GM23338 (cell line): ENCODE measurements at regions not wholly inside any gene's neighbourhood (a gene's known extent, or its start where the extent isn't known, plus 50 kb on each side); places are given as distances from the start of the nearest gene placed in this dataset.

Experiments
- ATAC-seq: fragments of 200-7000 bp; cut with Tn5 transposase; 3 replicates; pipeline ENCODE4 v1.9.1; 2020
- DNase-seq: peaks from one replicate; pipeline ENCODE4 v3.0.0-alpha.2; 2015; ENCODE audit warnings: low spot score
- H2AFZ ChIP-seq: fragments of 200-600 bp; sonication (generic); 2 replicates; pipeline ENCODE4 v1.8.0; 2016; ENCODE audit warnings: antibody characterized with exemption, mild to moderate bottlenecking, moderate library complexity
- H3F3A ChIP-seq: fragments of 200-600 bp; sonication (generic); replicated peaks from 2 replicates; pipeline ENCODE4 v1.8.0; 2017; ENCODE audit warnings: antibody characterized with exemption, mixed run types, low read depth
- H3K27ac ChIP-seq: fragments of 200-600 bp; sonication (generic); 2 replicates; pipeline ENCODE4 v1.6.1; 2016; ENCODE audit warnings: low read depth
- H3K27me3 ChIP-seq: fragments of 200-600 bp; sonication (generic); 2 replicates; pipeline ENCODE4 v1.8.0; 2016; ENCODE audit warnings: mild to moderate bottlenecking, mixed run types, moderate library complexity; ENCODE audit not compliant: insufficient read depth
- H3K36me3 ChIP-seq: fragments of 200-600 bp; sonication (generic); 2 replicates; pipeline ENCODE4 v1.8.0; 2016; ENCODE audit warnings: mild to moderate bottlenecking; ENCODE audit not compliant: insufficient read depth
- H3K4me1 ChIP-seq: fragments of 200-600 bp; sonication (generic); 2 replicates; pipeline ENCODE4 v1.8.0; 2016; ENCODE audit warnings: mild to moderate bottlenecking, moderate library complexity; ENCODE audit not compliant: insufficient read depth
- H3K4me2 ChIP-seq: fragments of 200-600 bp; sonication (generic); 2 replicates; pipeline ENCODE4 v1.7.1; 2017; ENCODE audit warnings: mixed run types
- H3K4me3 ChIP-seq: fragments of 200-600 bp; sonication (generic); 2 replicates; pipeline ENCODE4 v1.6.1; 2016; ENCODE audit warnings: mixed run types
- H3K79me2 ChIP-seq: fragments of 200-600 bp; sonication (generic); replicated peaks from 2 replicates; pipeline ENCODE4 v1.8.0; 2017; ENCODE audit warnings: mild to moderate bottlenecking; ENCODE audit not compliant: insufficient read depth
- H3K9me2 ChIP-seq: fragments of 200-600 bp; sonication (generic); 2 replicates; pipeline ENCODE4 v1.8.0; 2017; ENCODE audit not compliant: insufficient read depth
- H4K20me1 ChIP-seq: fragments of 200-600 bp; sonication (generic); replicated peaks from 2 replicates; pipeline ENCODE4 v1.8.0; 2017; ENCODE audit warnings: mild to moderate bottlenecking; ENCODE audit not compliant: insufficient read depth
- H3K27ac Mint-ChIP-seq: 2 replicates; pipeline ENCODE4 v1.8.0; 2020; ENCODE audit warnings: inconsistent platforms, mild to moderate bottlenecking, moderate library complexity, mixed read lengths
- H3K27me3 Mint-ChIP-seq: 3 replicates; pipeline ENCODE4 v1.8.0; 2022; ENCODE audit warnings: low read depth, mild to moderate bottlenecking, moderate library complexity, mixed read lengths, inconsistent platforms; ENCODE audit not compliant: insufficient read depth, poor library complexity
- H3K36me3 Mint-ChIP-seq: 3 replicates; pipeline ENCODE4 v1.8.0; 2021; ENCODE audit warnings: low read depth, mild to moderate bottlenecking, inconsistent platforms, moderate library complexity, mixed read lengths
- H3K4me1 Mint-ChIP-seq: 3 replicates; pipeline ENCODE4 v1.8.0; 2020; ENCODE audit warnings: mild to moderate bottlenecking, inconsistent platforms, mixed read lengths
- H3K4me3 Mint-ChIP-seq: 3 replicates; pipeline ENCODE4 v1.8.0; 2021; ENCODE audit warnings: moderate library complexity, mild to moderate bottlenecking, inconsistent platforms, mixed read lengths
- H3K9me3 Mint-ChIP-seq: 3 replicates; pipeline ENCODE4 v1.8.0; 2020; ENCODE audit warnings: moderate library complexity, mild to moderate bottlenecking, inconsistent platforms, mixed read lengths
- CREB1 ChIP-seq: fragments of 250-450 bp; sonication (Bioruptor Pico); IDR thresholded peaks from 2 replicates; pipeline ENCODE4 v1.5.0; 2020; ENCODE audit warnings: low read depth, mild to moderate bottlenecking, moderate library complexity
- EZH2 ChIP-seq: fragments of 200-600 bp; sonication (generic); IDR thresholded peaks from one replicate; pipeline ENCODE4 v1.8.0; 2017; ENCODE audit warnings: antibody characterized with exemption, mild to moderate bottlenecking, low read depth; ENCODE audit not compliant: unreplicated experiment
- EZH2phosphoT487 ChIP-seq: fragments of 200-600 bp; sonication (generic); IDR thresholded peaks from one replicate; pipeline ENCODE4 v1.8.1; 2018; ENCODE audit warnings: antibody characterized with exemption; ENCODE audit not compliant: unreplicated experiment
- JUNB ChIP-seq: IDR thresholded peaks from one replicate; pipeline ENCODE4 v1.6.1; 2016; ENCODE audit warnings: antibody characterized with exemption; ENCODE audit not compliant: unreplicated experiment
- NANOG ChIP-seq: IDR thresholded peaks from 2 replicates; pipeline ENCODE4 v1.6.1; 2016; ENCODE audit warnings: antibody characterized with exemption, borderline replicate concordance
- STAT1 ChIP-seq: IDR thresholded peaks from one replicate; pipeline ENCODE4 v1.6.1; 2016; ENCODE audit warnings: antibody characterized with exemption; ENCODE audit not compliant: unreplicated experiment
- ZNF114 ChIP-seq: fragments of 250-450 bp; sonication (Bioruptor Pico); IDR thresholded peaks from 2 replicates; pipeline ENCODE4 v1.5.0; 2020; ENCODE audit warnings: mild to moderate bottlenecking, moderate library complexity
- ZNF331 ChIP-seq: fragments of 250-450 bp; sonication (Bioruptor Pico); IDR thresholded peaks from 2 replicates; pipeline ENCODE4 v1.5.0; 2020; ENCODE audit warnings: low read depth, mild to moderate bottlenecking, moderate library complexity
- ZNF462 ChIP-seq: fragments of 250-450 bp; sonication (Bioruptor Pico); IDR thresholded peaks from 2 replicates; pipeline ENCODE4 v1.5.0; 2020; ENCODE audit warnings: mild to moderate bottlenecking, moderate library complexity

- Histone ChIP-seq H3K4me2 (no peak overlapping the region), H3F3A (no peaks in the 10 kb centered on the region), H2AFZ (no peak overlapping the region), H3K9me2 (no peaks in the 10 kb centered on the region), H3K4me1 (no peaks in the 10 kb centered on the region), H3K36me3 (no peaks in the 10 kb centered on the region), H3K4me3 (no peak overlapping the region), H4K20me1 (no peaks in the 10 kb centered on the region), H3K79me2 (no peaks in the 10 kb centered on the region), H3K27ac (no peak overlapping the region), H3K27me3 (no peaks in the 10 kb centered on the region)
- Mint-ChIP-seq H3K4me3 (no peak overlapping the region), H3K4me1 (peaks cover 5% of the 10 kb centered on the region), H3K27ac (no peak overlapping the region), H3K36me3 (no peaks in the 10 kb centered on the region), H3K27me3 (no peaks in the 10 kb centered on the region), H3K9me3 (no peaks in the 10 kb centered on the region)
- DNase-seq (no peak), ATAC-seq (no peak)
- no peak for TF ChIP-seq ZNF462 (CRISPR knock-in tag)
- TF ChIP-seq NANOG, result no peak
- no peak for TF ChIP-seq ZNF114
- no peak for TF ChIP-seq EZH2phosphoT487
- no peak for TF ChIP-seq CREB1
- no peak for TF ChIP-seq JUNB
Observed at GRCh38 chr4:131526686-131527085, 1622.4 kb upstream of the PCDH10 start.

GRCh38 chr4:131531087-131531486, 1618.0 kb upstream of the PCDH10 start:
- no peak overlapping the region for H3K27ac ChIP-seq
- peak overlapping the region; percentile 54; the same call in 1 of the 2 replicates for H2AFZ ChIP-seq
- DNase-seq (no peak), ATAC-seq (no peak)
- no peak overlapping the region for H3K27ac Mint-ChIP-seq
- no peak overlapping the region for H3K4me2 ChIP-seq
- no peaks in the 10 kb centered on the region for H3K79me2 ChIP-seq
- no peaks in the 10 kb centered on the region for H4K20me1 ChIP-seq
- H3K4me1 Mint-ChIP-seq, result peaks cover 5% of the 10 kb centered on the region
- H3K27me3 Mint-ChIP-seq, result no peaks in the 10 kb centered on the region
- no peak overlapping the region for H3K4me3 ChIP-seq
- no peak overlapping the region for H3K4me3 Mint-ChIP-seq
- H3F3A ChIP-seq, result no peaks in the 10 kb centered on the region
- H3K9me2 ChIP-seq, result no peaks in the 10 kb centered on the region
- H3K36me3 Mint-ChIP-seq, result no peaks in the 10 kb centered on the region
- no peaks in the 10 kb centered on the region for H3K4me1 ChIP-seq
- no peaks in the 10 kb centered on the region for H3K9me3 Mint-ChIP-seq
- H3K27me3 ChIP-seq, result no peaks in the 10 kb centered on the region
- H3K36me3 ChIP-seq, result no peaks in the 10 kb centered on the region
- TF ChIP-seq JUNB (no peak), ZNF331 (CRISPR knock-in tag) (no peak), STAT1 (no peak), EZH2 (no peak)
